Fibroblast of lung (primary cell): ENCODE measurements at regions not wholly inside any gene's neighbourhood (a gene's known extent, or its start where the extent isn't known, plus 50 kb on each side); places are given as distances from the start of the nearest gene placed in this dataset.

ENCODE experiments used
- EZH2 ChIP-seq: IDR thresholded peaks from 2 replicates; pipeline ENCODE4 v1.5.1; 2012; ENCODE audit warnings: low read length, control low read depth, mild to moderate bottlenecking; ENCODE audit errors: missing control alignments
- TF ChIP-seq, protein P1 (sequence below), 2 donors: IDR thresholded peaks in 1 of 2; conservative IDR thresholded peaks in 1 of 2; 1 replicate in 1 of 2; 2 replicates in 1 of 2; pipeline ENCODE4 v1.5.1; 2011 to 2012; ENCODE audit warnings: low read length in 2 of 2, control low read depth in 1 of 2, inconsistent platforms in 1 of 2, low read depth in 1 of 2, mild to moderate bottlenecking in 1 of 2

DNA sequence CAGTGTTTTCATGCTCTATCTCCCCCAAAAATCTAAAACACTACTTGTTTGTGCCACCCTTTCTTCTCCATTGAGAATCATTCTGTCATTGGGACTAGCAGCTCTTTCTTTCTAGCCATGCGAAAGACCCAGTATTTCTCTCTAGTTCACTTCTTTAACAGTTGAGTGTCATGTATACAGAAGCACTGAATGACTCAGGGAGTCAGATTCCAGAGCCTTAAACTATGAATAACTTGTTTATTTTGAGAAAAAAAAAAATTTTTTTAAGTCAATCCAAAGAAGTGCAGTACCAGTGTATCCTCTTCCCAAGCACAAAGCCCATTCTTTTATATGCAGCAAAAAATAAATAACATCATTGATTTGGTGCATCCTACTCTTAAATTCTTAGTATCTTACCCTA, 415.4 kb upstream of the GRAMD2B start:
- TF ChIP-seq, protein P1, sequence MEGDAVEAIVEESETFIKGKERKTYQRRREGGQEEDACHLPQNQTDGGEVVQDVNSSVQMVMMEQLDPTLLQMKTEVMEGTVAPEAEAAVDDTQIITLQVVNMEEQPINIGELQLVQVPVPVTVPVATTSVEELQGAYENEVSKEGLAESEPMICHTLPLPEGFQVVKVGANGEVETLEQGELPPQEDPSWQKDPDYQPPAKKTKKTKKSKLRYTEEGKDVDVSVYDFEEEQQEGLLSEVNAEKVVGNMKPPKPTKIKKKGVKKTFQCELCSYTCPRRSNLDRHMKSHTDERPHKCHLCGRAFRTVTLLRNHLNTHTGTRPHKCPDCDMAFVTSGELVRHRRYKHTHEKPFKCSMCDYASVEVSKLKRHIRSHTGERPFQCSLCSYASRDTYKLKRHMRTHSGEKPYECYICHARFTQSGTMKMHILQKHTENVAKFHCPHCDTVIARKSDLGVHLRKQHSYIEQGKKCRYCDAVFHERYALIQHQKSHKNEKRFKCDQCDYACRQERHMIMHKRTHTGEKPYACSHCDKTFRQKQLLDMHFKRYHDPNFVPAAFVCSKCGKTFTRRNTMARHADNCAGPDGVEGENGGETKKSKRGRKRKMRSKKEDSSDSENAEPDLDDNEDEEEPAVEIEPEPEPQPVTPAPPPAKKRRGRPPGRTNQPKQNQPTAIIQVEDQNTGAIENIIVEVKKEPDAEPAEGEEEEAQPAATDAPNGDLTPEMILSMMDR (conservative IDR thresholded peaks at IDR 0.05 in 1 of 2, IDR thresholded peaks at IDR 0.05 in 1 of 2; ENCODE audit: low read depth in 1 of 2, low read length in 2 of 2): no peak
- no peak for TF ChIP-seq EZH2
